OCI-LY7 (cell line): ENCODE measurements at regions not wholly inside any gene's neighbourhood (a gene's known extent, or its start where the extent isn't known, plus 50 kb on each side); places are given as distances from the start of the nearest gene placed in this dataset.

ENCODE experiments used
- EZH2phosphoT487 ChIP-seq: fragments of 200-600 bp; sonication (generic); IDR thresholded peaks from 2 replicates; pipeline ENCODE4 v1.6.1; 2018; ENCODE audit warnings: low read depth, borderline replicate concordance, mild to moderate bottlenecking, mixed run types, antibody characterized with exemption, low read length, moderate library complexity, mixed read lengths
- TF ChIP-seq, protein P1 (sequence below): fragments of 200-600 bp; sonication (generic); conservative IDR thresholded peaks from 2 replicates; pipeline ENCODE4 v1.5.1; 2014; ENCODE audit warnings: mild to moderate bottlenecking, antibody characterized with exemption, low read length, moderate library complexity, mixed read lengths

DNA sequence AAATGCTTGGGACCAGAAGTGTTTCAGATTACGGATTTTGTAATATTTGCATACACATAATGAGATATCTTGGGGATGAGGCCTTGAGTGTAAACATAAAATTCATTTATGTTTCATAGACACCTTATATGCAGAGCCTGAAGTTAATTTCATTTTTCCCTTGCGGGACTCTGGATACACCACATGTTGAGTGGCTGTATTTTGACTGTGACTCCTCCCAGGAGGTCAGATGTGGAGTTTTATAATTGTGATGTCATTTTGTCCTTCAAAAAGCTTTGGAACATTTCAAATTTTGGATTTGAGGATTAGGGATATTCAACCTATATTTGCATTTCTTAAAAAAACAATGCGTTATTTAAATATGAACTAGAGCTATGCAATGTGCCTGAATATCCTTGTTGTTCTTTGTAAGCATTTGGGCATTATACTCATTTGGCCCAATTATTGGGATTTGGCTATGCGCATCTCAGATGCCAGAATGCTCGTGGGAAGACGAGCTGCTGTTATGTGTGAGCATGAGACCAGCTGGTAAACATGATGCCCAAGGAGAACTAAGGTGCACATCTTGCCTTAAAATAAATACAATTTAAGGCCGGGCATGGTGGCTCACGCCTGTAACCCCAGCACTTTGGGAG lies 223.0 kb upstream of the STS start:
- TF ChIP-seq, protein P1, sequence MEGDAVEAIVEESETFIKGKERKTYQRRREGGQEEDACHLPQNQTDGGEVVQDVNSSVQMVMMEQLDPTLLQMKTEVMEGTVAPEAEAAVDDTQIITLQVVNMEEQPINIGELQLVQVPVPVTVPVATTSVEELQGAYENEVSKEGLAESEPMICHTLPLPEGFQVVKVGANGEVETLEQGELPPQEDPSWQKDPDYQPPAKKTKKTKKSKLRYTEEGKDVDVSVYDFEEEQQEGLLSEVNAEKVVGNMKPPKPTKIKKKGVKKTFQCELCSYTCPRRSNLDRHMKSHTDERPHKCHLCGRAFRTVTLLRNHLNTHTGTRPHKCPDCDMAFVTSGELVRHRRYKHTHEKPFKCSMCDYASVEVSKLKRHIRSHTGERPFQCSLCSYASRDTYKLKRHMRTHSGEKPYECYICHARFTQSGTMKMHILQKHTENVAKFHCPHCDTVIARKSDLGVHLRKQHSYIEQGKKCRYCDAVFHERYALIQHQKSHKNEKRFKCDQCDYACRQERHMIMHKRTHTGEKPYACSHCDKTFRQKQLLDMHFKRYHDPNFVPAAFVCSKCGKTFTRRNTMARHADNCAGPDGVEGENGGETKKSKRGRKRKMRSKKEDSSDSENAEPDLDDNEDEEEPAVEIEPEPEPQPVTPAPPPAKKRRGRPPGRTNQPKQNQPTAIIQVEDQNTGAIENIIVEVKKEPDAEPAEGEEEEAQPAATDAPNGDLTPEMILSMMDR: no peak
- TF ChIP-seq EZH2phosphoT487: no peak
